Neural cell (in vitro differentiated cells): ENCODE measurements at regions not wholly inside any gene's neighbourhood (a gene's known extent, or its start where the extent isn't known, plus 50 kb on each side); places are given as distances from the start of the nearest gene placed in this dataset.
"Not testable (repeated sequence)": the region's sequence is repeated elsewhere in the genome, so short reads cannot be mapped to it uniquely, and the experiment has no call there.

ENCODE experiments used
- CTCF ChIP-seq: fragments of 450-650 bp; IDR thresholded peaks from 2 replicates; pipeline ENCODE4 v1.5.1; 2014; ENCODE audit warnings: antibody characterized with exemption, mild to moderate bottlenecking, moderate library complexity; ENCODE audit not compliant: poor library complexity, severe bottlenecking
- EP300 ChIP-seq: fragments of 450-650 bp; conservative IDR thresholded peaks from 2 replicates; pipeline ENCODE4 v1.6.1; 2014; ENCODE audit warnings: antibody characterized with exemption, mild to moderate bottlenecking, moderate library complexity; ENCODE audit not compliant: poor library complexity, severe bottlenecking
- POLR2AphosphoS5 ChIP-seq: IDR thresholded peaks from 2 replicates; pipeline ENCODE4 v1.6.1; 2012
- REST ChIP-seq: IDR thresholded peaks from 2 replicates; pipeline ENCODE4 v1.6.1; 2012; ENCODE audit warnings: borderline replicate concordance
- TAF1 ChIP-seq: IDR thresholded peaks from 2 replicates; pipeline ENCODE4 v1.6.1; 2012; ENCODE audit warnings: low read depth

GRCh38 chrX:130512534-130512933 lies 110.7 kb downstream of the RBMX2 start:
- not testable (repeated sequence) for TF ChIP-seq CTCF, POLR2AphosphoS5, EP300, TAF1, REST
